ENCODE measurements at regions not wholly inside any gene's neighbourhood (a gene's known extent, or its start where the extent isn't known, plus 50 kb on each side); places are given as distances from the start of the nearest gene placed in this dataset.
"Not testable (repeated sequence)": the region's sequence is repeated elsewhere in the genome, so short reads cannot be mapped to it uniquely, and the experiment has no call there.

DNA sequence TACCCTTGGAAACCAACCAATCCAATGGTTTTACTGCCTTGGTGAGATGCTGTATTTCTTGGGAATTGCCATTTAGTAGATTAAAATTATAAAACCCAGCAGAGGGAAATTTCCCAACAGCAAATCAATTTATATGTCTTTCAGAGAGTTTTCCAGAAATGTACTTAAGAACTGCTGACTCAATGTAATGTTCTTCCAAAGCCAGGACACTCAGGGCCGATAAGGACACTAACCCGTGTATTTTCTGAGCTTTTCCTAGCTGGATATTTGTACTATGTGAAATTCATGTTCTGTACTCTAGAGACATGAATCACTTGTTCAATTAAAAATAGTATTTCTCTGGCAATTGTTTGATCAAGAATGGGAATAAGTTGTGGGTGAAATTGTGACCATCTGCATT, 121.4 kb downstream of the KCNJ2 start:
- no peaks in the 10 kb centered on the region for H3K4me1 ChIP-seq (ENCODE audit: control insufficient read depth in 2 of 3, insufficient read depth in 2 of 3, low read depth in 1 of 3, low read length in 3 of 3)
- TF ChIP-seq, protein P1, sequence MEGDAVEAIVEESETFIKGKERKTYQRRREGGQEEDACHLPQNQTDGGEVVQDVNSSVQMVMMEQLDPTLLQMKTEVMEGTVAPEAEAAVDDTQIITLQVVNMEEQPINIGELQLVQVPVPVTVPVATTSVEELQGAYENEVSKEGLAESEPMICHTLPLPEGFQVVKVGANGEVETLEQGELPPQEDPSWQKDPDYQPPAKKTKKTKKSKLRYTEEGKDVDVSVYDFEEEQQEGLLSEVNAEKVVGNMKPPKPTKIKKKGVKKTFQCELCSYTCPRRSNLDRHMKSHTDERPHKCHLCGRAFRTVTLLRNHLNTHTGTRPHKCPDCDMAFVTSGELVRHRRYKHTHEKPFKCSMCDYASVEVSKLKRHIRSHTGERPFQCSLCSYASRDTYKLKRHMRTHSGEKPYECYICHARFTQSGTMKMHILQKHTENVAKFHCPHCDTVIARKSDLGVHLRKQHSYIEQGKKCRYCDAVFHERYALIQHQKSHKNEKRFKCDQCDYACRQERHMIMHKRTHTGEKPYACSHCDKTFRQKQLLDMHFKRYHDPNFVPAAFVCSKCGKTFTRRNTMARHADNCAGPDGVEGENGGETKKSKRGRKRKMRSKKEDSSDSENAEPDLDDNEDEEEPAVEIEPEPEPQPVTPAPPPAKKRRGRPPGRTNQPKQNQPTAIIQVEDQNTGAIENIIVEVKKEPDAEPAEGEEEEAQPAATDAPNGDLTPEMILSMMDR (IDR thresholded peaks at IDR 0.05; ENCODE audit: borderline replicate concordance, extremely low read depth, insufficient read depth): no peak
- H3K9ac ChIP-seq (ENCODE audit: low read length in 3 of 3): no peak overlapping the region
- no peaks in the 10 kb centered on the region for H3K27me3 ChIP-seq (ENCODE audit: control insufficient read depth, insufficient read depth, low read length)
- H3K4me3 ChIP-seq (ENCODE audit: low read length in 3 of 3): no peak overlapping the region
- no peak overlapping the region for H3K27ac ChIP-seq (ENCODE audit: low read depth in 2 of 2, low read length in 2 of 2)
- no peaks in the 10 kb centered on the region for H3K36me3 ChIP-seq (ENCODE audit: control insufficient read depth in 2 of 3, insufficient read depth in 3 of 3, low read length in 3 of 3)
- H3K9me3 ChIP-seq (ENCODE audit: control insufficient read depth in 2 of 3, insufficient read depth in 1 of 3, low read length in 3 of 3): no peaks in the 10 kb centered on the region
- no peak for DNase-seq
- no peak for FAIRE-seq
- intact Hi-C loops (cut with DNase I): no loop called here

DNA sequence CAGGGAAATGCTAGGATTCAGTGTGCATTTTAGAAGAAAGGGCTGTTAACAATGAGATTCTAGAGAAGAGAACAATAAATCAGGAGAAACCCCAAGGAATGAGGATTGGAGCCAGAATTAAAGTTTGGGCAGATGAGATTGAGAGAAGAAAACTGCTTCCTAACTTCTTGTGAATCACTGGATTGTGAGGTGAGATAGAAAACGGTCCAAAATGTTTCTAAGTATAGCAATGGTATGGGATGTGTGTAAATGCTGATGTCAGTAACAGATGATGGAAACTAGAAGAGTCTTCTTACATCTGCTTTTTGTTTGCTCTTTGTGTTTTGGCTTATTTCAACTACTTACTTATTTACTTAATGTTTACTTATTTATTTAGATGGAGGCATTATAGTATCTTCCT, 123.0 kb downstream of the KCNJ2 start:
- no peak for DNase-seq
- H3K9me3 ChIP-seq (ENCODE audit: control insufficient read depth in 2 of 3, insufficient read depth in 1 of 3, low read length in 3 of 3): no peaks in the 10 kb centered on the region
- no peak overlapping the region for H3K9ac ChIP-seq (ENCODE audit: low read length in 3 of 3)
- H3K36me3 ChIP-seq (ENCODE audit: control insufficient read depth in 2 of 3, insufficient read depth in 3 of 3, low read length in 3 of 3): no peaks in the 10 kb centered on the region
- FAIRE-seq: no peak
- H3K27me3 ChIP-seq (ENCODE audit: control insufficient read depth, insufficient read depth, low read length): no peaks in the 10 kb centered on the region
- intact Hi-C loops (cut with DNase I): no loop called here
- no peak overlapping the region for H3K27ac ChIP-seq (ENCODE audit: low read depth in 2 of 2, low read length in 2 of 2)
- H3K4me1 ChIP-seq (ENCODE audit: control insufficient read depth in 2 of 3, insufficient read depth in 2 of 3, low read depth in 1 of 3, low read length in 3 of 3): no peaks in the 10 kb centered on the region
- TF ChIP-seq, protein P1 (IDR thresholded peaks at IDR 0.05; ENCODE audit: borderline replicate concordance, extremely low read depth, insufficient read depth): no peak
- no peak overlapping the region for H3K4me3 ChIP-seq (ENCODE audit: low read length in 3 of 3)

DNA sequence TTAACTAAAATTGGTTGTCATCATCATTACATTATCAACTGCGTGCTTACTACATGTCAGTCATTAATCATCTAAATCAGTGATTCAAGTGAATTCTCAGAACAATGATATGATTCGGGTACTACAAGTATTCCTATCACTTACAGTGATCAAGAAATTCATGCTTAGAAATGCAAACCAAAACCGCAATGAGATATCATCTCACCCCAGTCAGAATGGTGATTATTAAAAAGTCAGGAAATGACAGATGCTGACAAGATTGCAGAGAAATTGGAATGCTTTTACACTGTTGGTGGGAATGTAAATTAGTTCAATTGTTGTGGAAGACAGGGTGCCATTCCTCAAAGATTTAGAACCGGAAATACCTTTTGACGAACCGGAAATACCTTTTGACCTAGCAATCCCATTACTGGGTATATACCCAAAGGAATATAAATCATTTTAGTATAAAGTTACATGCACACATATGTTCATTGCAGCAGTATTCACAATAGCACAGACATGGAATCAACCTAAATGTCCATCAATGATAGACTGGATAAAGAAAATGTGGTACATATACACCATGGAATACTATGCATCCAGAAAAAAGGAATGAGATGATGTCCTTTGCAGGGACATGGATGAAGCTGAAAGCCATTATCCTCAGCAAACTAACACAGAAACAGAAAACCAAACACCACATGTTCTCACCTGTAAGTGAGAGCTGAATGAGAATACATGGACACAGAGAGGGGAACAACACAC, 124.4 kb downstream of the KCNJ2 start:
- intact Hi-C loops (cut with DNase I); H3K36me3 ChIP-seq (ENCODE audit: control insufficient read depth in 2 of 3, insufficient read depth in 3 of 3, low read length in 3 of 3); H3K4me1 ChIP-seq (ENCODE audit: control insufficient read depth in 2 of 3, insufficient read depth in 2 of 3, low read depth in 1 of 3, low read length in 3 of 3); H3K27ac ChIP-seq (ENCODE audit: low read depth in 2 of 2, low read length in 2 of 2); H3K9ac ChIP-seq (ENCODE audit: low read length in 3 of 3); H3K4me3 ChIP-seq (ENCODE audit: low read length in 3 of 3); DNase-seq; H3K27me3 ChIP-seq (ENCODE audit: control insufficient read depth, insufficient read depth, low read length); H3K9me3 ChIP-seq (ENCODE audit: control insufficient read depth in 2 of 3, insufficient read depth in 1 of 3, low read length in 3 of 3); FAIRE-seq: not testable (repeated sequence)

DNA sequence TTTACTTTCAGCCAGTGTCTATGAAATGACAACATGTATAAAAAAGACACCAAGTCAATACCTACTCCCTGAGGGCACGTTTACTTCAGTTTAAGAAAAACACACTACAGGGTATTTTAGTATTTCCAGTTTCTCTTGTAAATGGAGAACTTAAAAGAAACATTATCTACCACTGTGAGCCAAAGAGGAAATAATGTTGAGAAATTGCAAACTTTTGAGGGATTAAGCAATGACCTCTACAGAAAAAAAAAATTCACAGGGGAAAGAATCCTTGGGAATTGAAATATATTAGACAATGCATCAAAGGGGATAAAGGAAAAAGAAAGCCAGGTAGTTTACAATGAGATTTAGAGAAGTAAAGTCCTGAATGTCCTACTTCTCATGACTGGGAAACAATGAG, 126.0 kb downstream of the KCNJ2 start:
- Histone ChIP-seq H3K36me3 (ENCODE audit: control insufficient read depth in 2 of 3, insufficient read depth in 3 of 3, low read length in 3 of 3) (no peaks in the 10 kb centered on the region), H3K27ac (ENCODE audit: low read depth in 2 of 2, low read length in 2 of 2) (no peak overlapping the region), H3K27me3 (ENCODE audit: control insufficient read depth, insufficient read depth, low read length) (no peaks in the 10 kb centered on the region), H3K9me3 (ENCODE audit: control insufficient read depth in 2 of 3, insufficient read depth in 1 of 3, low read length in 3 of 3) (no peaks in the 10 kb centered on the region), H3K9ac (ENCODE audit: low read length in 3 of 3) (no peak overlapping the region), H3K4me1 (ENCODE audit: control insufficient read depth in 2 of 3, insufficient read depth in 2 of 3, low read depth in 1 of 3, low read length in 3 of 3) (no peaks in the 10 kb centered on the region), H3K4me3 (ENCODE audit: low read length in 3 of 3) (no peak overlapping the region)
- intact Hi-C loops (cut with DNase I): no loop called here
- TF ChIP-seq, protein P1 (IDR thresholded peaks at IDR 0.05; ENCODE audit: borderline replicate concordance, extremely low read depth, insufficient read depth): no peak
- no peak for FAIRE-seq
- no peak for DNase-seq

All from kidney (tissue), 13 donors.